Epithelial cell of proximal tubule (primary cell): ENCODE measurements at regions not wholly inside any gene's neighbourhood (a gene's known extent, or its start where the extent isn't known, plus 50 kb on each side); places are given as distances from the start of the nearest gene placed in this dataset.

Experiments used
- DNase-seq: peaks from one replicate; pipeline ENCODE4 v3.0.0-alpha.2; 2011; ENCODE audit warnings: low read depth
- H3K4me3 ChIP-seq: 2 replicates; pipeline ENCODE4 v1.5.1; 2011; ENCODE audit warnings: low read depth, mild to moderate bottlenecking, low read length
- TF ChIP-seq, protein P1 (sequence below): conservative IDR thresholded peaks from 2 replicates; pipeline ENCODE4 v1.5.1; 2012; ENCODE audit warnings: low read depth, mild to moderate bottlenecking, low read length

GRCh38 chr4:117777721-117778120, 256.6 kb upstream of the NDST3 start:
- TF ChIP-seq, protein P1, sequence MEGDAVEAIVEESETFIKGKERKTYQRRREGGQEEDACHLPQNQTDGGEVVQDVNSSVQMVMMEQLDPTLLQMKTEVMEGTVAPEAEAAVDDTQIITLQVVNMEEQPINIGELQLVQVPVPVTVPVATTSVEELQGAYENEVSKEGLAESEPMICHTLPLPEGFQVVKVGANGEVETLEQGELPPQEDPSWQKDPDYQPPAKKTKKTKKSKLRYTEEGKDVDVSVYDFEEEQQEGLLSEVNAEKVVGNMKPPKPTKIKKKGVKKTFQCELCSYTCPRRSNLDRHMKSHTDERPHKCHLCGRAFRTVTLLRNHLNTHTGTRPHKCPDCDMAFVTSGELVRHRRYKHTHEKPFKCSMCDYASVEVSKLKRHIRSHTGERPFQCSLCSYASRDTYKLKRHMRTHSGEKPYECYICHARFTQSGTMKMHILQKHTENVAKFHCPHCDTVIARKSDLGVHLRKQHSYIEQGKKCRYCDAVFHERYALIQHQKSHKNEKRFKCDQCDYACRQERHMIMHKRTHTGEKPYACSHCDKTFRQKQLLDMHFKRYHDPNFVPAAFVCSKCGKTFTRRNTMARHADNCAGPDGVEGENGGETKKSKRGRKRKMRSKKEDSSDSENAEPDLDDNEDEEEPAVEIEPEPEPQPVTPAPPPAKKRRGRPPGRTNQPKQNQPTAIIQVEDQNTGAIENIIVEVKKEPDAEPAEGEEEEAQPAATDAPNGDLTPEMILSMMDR, result no peak
- H3K4me3 ChIP-seq, result no peak overlapping the region
- no peak for DNase-seq

DNA sequence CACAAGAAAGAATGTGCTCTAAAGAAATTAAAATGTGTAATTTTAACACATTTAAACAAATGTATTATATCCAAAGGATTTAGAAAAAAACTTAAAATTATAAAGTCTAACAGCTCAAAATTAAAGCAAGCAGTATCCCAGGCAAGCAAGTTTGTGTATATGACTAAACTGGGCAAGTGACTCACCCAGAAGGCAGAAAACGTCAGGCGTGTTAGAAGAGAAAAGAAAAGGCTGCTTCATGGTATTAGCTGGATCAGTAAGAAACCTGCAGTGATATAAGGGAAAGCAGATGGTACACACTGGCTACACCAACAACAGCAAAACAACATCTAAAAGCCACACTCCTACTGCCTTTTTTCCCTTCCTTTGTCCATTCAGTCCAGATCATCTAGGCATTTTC, 250.6 kb upstream of the NDST3 start:
- no peak for DNase-seq
- H3K4me3 ChIP-seq, result no peak overlapping the region
- TF ChIP-seq, protein P1, result no peak

DNA sequence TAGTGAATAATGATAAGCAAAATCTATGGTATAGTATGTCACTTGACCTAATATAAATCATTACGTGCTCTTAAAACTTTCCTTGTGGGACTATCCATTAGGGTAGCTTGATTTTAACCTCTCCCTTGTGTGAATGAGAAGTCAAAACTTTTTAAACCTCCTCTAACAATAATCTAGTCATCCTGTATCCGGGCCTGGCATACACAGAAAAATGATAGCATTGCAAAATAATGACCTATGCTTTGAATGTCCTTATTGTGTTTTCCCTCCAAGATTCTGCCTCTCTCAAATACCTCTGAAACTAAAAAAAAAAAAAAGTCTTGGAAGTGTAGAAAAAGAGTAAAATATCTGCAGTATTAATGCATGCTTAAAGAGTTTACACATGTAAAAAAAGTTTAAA, 250.0 kb upstream of the NDST3 start:
- DNase-seq, result no peak
- H3K4me3 ChIP-seq, result no peak overlapping the region
- TF ChIP-seq, protein P1, result no peak

- TF ChIP-seq, protein P1, result no peak
- no peak for DNase-seq
Observed at GRCh38 chr4:117786566-117786965, 247.7 kb upstream of the NDST3 start.

GRCh38 chr4:117793845-117794480, 240.3 kb upstream of the NDST3 start:
- no peak for DNase-seq
- no peak overlapping the region for H3K4me3 ChIP-seq

More at GRCh38 chr4:117786566-117786965, 247.7 kb upstream of the NDST3 start:
- H3K4me3 ChIP-seq, result no peak overlapping the region

GRCh38 chr4:117796677-117797076, 237.6 kb upstream of the NDST3 start:
- TF ChIP-seq, protein P1, result no peak

More at GRCh38 chr4:117793845-117794480, 240.3 kb upstream of the NDST3 start:
- TF ChIP-seq, protein P1, result no peak

DNA sequence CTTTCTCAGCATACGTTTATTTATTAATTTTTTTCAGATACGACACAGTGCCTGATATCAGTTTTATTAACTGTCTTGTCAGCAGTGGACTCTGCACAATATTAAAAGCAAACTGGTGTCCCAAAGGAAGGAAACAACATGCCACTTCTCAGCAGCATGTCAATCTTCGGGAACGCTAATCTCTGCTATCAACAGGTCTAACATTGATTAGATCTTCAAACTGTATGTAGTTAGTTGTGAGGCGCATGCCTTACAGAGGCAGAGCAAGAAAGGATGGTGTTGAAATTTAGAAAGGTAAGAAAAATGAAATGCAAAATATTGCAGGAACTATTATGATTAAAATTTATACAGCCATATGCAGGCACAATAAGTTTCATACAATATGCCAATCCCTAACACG, 233.7 kb upstream of the NDST3 start:
- TF ChIP-seq, protein P1, result no peak
- DNase-seq, result no peak
- no peak overlapping the region for H3K4me3 ChIP-seq

More at GRCh38 chr4:117796677-117797076, 237.6 kb upstream of the NDST3 start:
- DNase-seq, result no peak
- H3K4me3 ChIP-seq, result no peak overlapping the region
